KMS-11 (cell line): ENCODE measurements at regions not wholly inside any gene's neighbourhood (a gene's known extent, or its start where the extent isn't known, plus 50 kb on each side); places are given as distances from the start of the nearest gene placed in this dataset.

ENCODE experiments used
- H2AFZ ChIP-seq: fragments of 200-600 bp; sonication (generic); 2 replicates; pipeline ENCODE4 v1.6.1; 2016; ENCODE audit warnings: antibody characterized with exemption, mixed run types, low read depth
- H3K27ac ChIP-seq: fragments of 200-600 bp; sonication (generic); 2 replicates; pipeline ENCODE4 v1.6.1; 2016; ENCODE audit warnings: mild to moderate bottlenecking, mixed run types
- H3K27me3 ChIP-seq: fragments of 200-600 bp; sonication (generic); 2 replicates; pipeline ENCODE4 v1.6.1; 2017; ENCODE audit warnings: mild to moderate bottlenecking, low read depth, mixed run types, moderate library complexity; ENCODE audit not compliant: insufficient read depth
- H3K36me3 ChIP-seq: fragments of 200-600 bp; sonication (generic); 2 replicates; pipeline ENCODE4 v1.6.1; 2017; ENCODE audit warnings: mild to moderate bottlenecking, mixed run types; ENCODE audit not compliant: insufficient read depth
- H3K4me1 ChIP-seq: fragments of 200-600 bp; sonication (generic); 2 replicates; pipeline ENCODE4 v1.6.1; 2016; ENCODE audit warnings: mild to moderate bottlenecking, low read depth, mixed run types; ENCODE audit not compliant: poor library complexity, severe bottlenecking
- H3K4me2 ChIP-seq: fragments of 200-600 bp; sonication (generic); 2 replicates; pipeline ENCODE4 v1.7.0; 2016; ENCODE audit warnings: mild to moderate bottlenecking, mixed run types
- H3K4me3 ChIP-seq: fragments of 200-600 bp; sonication (generic); IDR thresholded peaks from 2 replicates; pipeline ENCODE4 v1.6.1; 2017; ENCODE audit warnings: low read depth, low read length, mixed read lengths; ENCODE audit not compliant: insufficient read depth
- H3K79me2 ChIP-seq: fragments of 200-600 bp; sonication (generic); 2 replicates; pipeline ENCODE4 v1.6.1; 2016; ENCODE audit warnings: low read depth, mixed run types; ENCODE audit not compliant: insufficient read depth
- H3K9ac ChIP-seq: fragments of 200-600 bp; sonication (generic); 2 replicates; pipeline ENCODE4 v1.6.1; 2016; ENCODE audit warnings: mild to moderate bottlenecking, mixed run types
- H4K20me1 ChIP-seq: fragments of 200-600 bp; sonication (generic); 2 replicates; pipeline ENCODE4 v1.6.1; 2016; ENCODE audit warnings: mild to moderate bottlenecking, mixed run types; ENCODE audit not compliant: insufficient read depth
- CTCF ChIP-seq: fragments of 200-600 bp; sonication (generic); conservative IDR thresholded peaks from 2 replicates; pipeline ENCODE4 v1.6.1; 2017; ENCODE audit warnings: low read depth, mild to moderate bottlenecking, antibody characterized with exemption, low read length, moderate library complexity, mixed read lengths

DNA sequence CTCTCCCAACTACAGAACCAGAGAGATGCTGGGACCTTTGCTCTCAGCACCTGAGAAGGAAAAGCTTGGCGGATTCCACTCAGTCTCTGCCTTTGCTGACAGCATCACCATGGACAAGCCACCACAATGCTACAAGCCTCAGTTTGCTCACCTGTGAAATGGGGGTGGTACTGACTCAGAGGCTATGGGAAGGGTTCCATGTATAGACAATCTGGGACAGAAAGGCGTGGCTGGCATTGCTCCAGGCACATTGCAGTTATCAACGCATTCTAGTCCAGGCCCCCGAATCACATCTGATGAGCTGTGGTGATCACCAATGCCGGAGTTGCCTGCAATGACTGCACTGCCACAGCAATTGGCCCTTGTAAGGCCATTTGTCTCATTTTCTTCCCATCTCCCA is 72.6 kb downstream of the ISX start:
- TF ChIP-seq CTCF: no peak
- Histone ChIP-seq H4K20me1 (no peaks in the 10 kb centered on the region), H3K27me3 (no peaks in the 10 kb centered on the region)

GRCh38 chr22:35140879-35141745 is 75.2 kb downstream of the ISX start:
- no peaks in the 10 kb centered on the region for H3K36me3 ChIP-seq
- no peak overlapping the region for H2AFZ ChIP-seq
- H3K4me2 ChIP-seq: no peak overlapping the region

More for the DNA sequence above, 72.6 kb downstream of the ISX start:
- Histone ChIP-seq H2AFZ (no peak overlapping the region), H3K79me2 (no peaks in the 10 kb centered on the region), H3K9ac (no peak overlapping the region), H3K27ac (no peak overlapping the region), H3K36me3 (no peaks in the 10 kb centered on the region), H3K4me1 (no peaks in the 10 kb centered on the region), H3K4me3 (no peak overlapping the region), H3K4me2 (no peak overlapping the region)

GRCh38 chr22:35148381-35148780 is 82.4 kb downstream of the ISX start:
- Histone ChIP-seq H4K20me1 (no peaks in the 10 kb centered on the region), H3K4me3 (no peak overlapping the region), H3K79me2 (no peaks in the 10 kb centered on the region), H3K36me3 (no peaks in the 10 kb centered on the region), H2AFZ (no peak overlapping the region), H3K4me1 (no peaks in the 10 kb centered on the region), H3K9ac (no peak overlapping the region), H3K4me2 (no peak overlapping the region), H3K27me3 (no peaks in the 10 kb centered on the region), H3K27ac (no peak overlapping the region)
- no peak for TF ChIP-seq CTCF

More at GRCh38 chr22:35140879-35141745, 75.2 kb downstream of the ISX start:
- Histone ChIP-seq H4K20me1 (no peaks in the 10 kb centered on the region), H3K27ac (no peak overlapping the region), H3K27me3 (no peaks in the 10 kb centered on the region), H3K9ac (no peak overlapping the region), H3K4me1 (no peaks in the 10 kb centered on the region), H3K79me2 (no peaks in the 10 kb centered on the region), H3K4me3 (no peak overlapping the region)
- no peak for TF ChIP-seq CTCF

DNA sequence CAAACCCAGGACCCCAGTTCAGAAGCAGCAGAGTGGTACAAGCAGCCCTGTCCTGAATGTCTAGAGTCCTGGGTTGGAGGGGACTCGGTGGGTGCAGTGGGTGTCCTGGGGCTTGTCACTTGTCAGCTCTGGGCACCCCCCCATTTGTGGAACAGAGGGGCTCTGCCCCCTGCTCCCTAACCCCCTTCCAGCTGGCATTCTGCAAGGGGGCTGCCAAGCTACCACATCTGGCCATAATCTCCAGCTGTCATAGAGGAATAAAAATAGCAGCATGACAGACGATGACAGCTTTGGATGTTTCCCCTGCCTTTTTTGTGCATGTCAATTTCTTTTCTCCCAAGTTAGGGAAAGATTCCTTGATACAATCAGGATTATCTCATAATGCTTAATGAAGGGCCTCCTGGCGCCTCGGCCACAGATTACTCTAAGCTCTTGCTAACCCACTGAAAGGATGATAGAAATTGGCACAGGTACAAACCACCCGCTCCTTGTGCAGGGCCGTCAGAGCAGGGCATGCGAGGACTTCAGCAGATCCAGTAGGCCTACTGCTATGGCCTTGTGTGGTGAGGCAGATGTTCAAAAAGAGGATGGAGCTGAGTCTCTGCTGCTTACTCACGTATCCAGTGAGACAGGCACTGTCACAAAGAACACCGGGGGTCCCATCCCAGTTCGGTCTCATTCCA is 83.0 kb downstream of the ISX start:
- Histone ChIP-seq H3K4me3 (no peak overlapping the region), H3K4me2 (no peak overlapping the region), H2AFZ (no peak overlapping the region), H3K27me3 (no peaks in the 10 kb centered on the region), H3K9ac (no peak overlapping the region), H3K79me2 (no peaks in the 10 kb centered on the region), H3K27ac (no peak overlapping the region), H3K4me1 (no peaks in the 10 kb centered on the region), H4K20me1 (no peaks in the 10 kb centered on the region), H3K36me3 (no peaks in the 10 kb centered on the region)
- TF ChIP-seq CTCF: no peak
